OCI-LY3 (cell line): ENCODE measurements at regions not wholly inside any gene's neighbourhood (a gene's known extent, or its start where the extent isn't known, plus 50 kb on each side); places are given as distances from the start of the nearest gene placed in this dataset.

Experiments used
- CTCF ChIP-seq: fragments of 200-600, 300-600 bp; sonication (generic); IDR thresholded peaks from 2 replicates; pipeline ENCODE4 v1.5.1; 2014; ENCODE audit warnings: antibody characterized with exemption, low read length, low read depth
- EZH2phosphoT487 ChIP-seq: fragments of 200-600 bp; shearing (Covaris generic); IDR thresholded peaks from 2 replicates; pipeline ENCODE4 v1.6.1; 2018; ENCODE audit warnings: antibody characterized with exemption, mixed run types, low read depth

GRCh38 chr4:138890891-138891570, 124.5 kb upstream of the NOCT start:
- TF ChIP-seq EZH2phosphoT487 (no peak), CTCF (no peak)
